T1000 (cell line): ENCODE measurements at regions not wholly inside any gene's neighbourhood (a gene's known extent, or its start where the extent isn't known, plus 50 kb on each side); places are given as distances from the start of the nearest gene placed in this dataset.
"Not testable (repeated sequence)": the region's sequence is repeated elsewhere in the genome, so short reads cannot be mapped to it uniquely, and the experiment has no call there.

Experiments
- DNase-seq: peaks from one replicate; lab custom pipeline; 2025; ENCODE audit warnings: mixed read lengths; lab: John Stamatoyannopoulos, UW

DNA sequence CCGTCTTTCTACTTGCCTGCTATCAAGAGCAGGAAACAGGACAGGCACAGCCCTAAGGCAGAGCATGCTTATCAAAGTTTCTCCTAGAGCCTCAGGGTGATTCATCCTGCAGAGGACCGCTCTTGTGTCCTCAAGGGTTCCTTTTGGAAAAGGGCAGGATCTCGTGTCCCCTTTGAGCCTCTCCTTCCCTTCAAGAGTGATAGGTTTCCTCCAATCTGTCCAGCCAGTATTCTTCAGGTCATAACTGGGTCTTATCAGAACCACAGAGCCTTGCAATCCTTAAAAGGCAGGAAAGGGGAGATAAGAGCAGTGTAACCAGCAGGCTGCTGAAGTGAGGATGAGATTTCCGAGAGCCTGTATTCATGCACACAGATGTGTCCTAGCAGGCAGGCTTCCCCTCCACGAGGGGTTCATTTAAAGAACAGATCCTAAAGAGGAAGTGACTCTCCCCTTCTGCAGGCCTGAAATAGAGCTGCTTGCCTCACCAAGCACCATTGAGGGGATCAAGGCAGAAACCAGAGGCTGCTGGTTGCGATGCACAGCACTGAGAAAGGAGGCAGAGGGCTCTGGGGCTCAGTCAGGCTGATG lies 90.5 kb upstream of the SVIL start:
- DNase-seq: no peak

DNA sequence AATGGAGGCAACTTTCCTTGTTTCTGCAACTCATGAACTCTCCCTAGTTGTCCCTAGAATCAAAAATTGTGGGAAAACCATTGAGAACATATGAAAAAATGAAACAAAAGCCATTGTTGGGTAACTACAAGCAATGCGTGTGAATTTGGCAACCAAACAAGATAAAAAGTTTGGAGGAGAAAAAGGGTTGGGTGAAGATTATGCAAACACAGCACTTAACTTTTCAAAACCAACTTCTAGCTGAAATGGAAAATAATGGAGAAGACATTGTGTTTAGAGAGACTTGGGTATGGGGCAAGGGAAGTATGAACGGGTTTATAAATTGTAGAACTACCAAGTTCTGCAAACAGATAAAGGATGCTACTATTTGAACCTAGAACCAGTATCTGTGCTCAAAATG lies 89.0 kb upstream of the SVIL start:
- DNase-seq: no peak

DNA sequence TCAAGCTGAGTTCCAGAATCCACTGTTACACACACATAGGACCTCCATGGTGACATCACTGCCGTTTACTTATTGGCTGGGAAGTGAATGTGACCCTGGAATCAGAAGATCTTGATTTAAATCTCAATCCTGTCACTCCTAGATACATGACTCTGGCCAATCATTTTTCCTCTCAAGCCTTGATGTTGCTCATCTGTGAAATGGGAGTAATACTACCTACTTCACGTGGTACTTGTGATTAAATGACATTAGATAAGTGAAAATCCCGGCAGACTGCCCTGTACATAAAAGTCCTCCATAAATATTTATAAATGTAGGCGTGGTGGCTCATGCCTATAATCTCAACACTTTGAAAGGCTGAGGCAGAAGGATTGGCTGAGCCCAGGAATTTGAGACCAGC lies 88.0 kb upstream of the SVIL start:
- DNase-seq: no peak

DNA sequence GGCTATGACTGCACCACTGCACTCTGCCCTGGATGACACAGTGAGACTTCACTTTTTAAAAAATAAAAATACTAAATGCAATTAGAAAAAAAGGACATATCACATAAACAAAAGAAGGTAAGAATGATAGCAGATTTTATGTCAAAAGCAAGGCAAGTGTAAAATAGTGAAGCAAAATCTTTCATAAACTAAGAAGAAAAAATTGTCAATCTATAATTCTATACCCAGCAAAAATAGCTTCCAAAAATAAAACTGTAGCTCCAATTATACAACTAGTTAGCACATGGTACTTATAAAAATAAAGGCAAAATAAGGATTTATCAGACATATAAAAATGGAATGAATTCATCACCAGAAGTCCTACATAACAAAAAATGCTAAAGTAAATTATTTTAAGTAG lies 85.4 kb upstream of the SVIL start:
- no peak for DNase-seq

DNA sequence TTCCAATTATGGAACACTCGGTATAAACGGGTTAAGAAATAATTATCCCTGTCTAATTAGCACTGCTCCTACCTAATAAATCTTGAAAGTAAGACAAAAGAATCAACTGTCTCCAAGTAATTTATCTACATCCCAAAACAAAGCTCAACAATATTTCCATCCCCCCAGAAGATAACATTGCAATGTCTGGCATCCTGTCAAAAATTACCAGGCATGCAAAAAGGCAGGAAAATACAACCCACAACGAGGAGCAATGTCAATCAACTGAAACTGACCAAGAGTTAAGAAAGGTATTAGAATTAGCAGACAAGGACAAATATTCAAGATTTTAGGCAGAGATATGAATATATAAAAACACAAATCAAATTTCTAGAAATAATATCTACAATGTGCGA lies 84.5 kb upstream of the SVIL start:
- no peak for DNase-seq

DNA sequence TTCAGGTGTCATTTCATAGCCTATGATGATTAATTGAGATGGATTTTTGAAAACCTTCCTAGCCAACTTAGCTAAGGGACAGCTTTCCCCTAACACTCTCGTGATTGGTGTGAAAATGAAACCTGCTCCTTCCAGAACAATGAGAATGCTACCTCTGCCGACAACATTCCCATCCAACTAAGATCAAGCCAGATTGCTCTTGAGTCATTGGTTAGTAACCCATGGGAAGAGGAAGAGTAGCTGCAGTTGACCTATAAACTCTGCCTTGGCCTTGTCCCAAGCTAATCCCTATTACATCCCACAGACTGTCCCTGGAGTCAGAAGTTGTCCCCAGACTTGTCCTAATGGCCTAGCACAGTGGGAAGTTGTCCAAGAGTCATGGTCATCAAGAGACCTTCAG lies 80.5 kb upstream of the SVIL start:
- DNase-seq: no peak

DNA sequence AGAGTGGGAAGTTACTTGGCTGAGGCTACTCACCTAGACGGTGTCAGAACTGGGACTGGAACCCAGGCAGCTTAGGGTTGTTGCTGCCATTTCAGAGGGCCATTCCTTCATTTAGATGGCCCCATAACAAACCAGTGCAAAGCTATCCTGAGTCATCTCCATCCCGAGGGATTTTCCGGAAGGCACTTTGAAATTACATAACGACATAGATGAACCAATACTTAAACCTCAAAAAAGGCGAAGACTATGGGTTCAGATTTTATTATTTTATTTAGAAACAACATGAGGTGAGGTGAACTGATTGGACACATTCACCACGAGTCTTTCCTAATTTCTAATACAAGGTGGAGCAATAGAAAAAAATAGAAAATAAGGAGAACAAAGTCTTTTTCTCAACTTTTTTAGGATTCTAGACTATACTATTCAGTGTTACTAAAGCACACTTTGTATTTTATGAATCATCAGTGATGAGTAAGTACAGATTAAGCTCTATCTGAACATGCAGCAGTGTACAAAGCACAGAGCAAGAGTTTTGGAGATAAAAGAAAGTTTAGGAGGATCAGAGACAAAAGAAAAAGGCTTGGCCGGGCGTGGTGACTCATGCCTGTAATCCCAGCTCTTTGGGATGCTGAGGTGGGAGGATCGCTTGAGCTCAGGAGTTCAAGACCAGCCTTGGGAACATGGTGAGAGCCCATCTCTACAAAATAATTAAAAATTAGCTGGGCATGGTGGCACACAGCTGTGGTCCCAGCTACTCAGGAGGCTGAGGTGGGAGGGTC lies 79.5 kb upstream of the SVIL start:
- DNase-seq: peak; percentile 50

DNA sequence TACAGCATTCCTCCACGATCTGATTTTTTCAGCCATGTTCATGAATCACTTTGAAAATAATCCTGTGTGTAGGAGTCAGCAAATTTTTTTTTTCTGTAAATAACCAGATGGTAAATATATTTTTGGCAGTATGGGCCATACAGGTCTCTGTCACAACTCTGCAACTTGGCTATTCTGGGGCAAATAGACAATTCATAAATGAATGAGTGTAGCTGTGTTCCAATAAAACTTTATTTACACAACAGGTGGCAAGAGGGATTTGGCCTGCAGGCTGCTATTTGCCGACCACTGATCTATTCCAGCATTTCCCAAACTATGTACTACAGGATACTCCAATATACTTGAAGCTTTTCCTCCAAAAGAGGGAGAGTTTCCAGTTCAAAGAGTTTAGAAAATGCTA lies 78.7 kb upstream of the SVIL start:
- DNase-seq: no peak

DNA sequence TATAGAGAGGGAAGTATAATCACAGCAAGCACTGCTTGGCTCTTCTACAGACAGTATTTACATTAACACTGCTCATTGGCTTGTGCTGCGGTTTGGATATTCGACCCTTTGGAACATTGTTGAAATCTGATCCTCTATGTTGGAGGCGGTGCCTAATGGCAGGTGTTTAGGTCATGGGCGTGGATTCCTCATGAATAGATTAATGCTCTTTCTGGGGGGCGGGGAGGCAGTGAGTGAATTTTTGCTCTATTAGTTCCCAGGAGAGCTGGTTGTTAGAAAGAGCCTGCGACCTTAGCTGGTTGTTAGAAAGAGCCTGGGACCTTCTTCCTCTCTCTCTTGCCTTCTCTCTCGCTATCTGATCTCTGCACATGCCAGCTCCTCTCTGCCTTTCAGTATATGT lies 77.3 kb upstream of the SVIL start:
- no peak for DNase-seq

DNA sequence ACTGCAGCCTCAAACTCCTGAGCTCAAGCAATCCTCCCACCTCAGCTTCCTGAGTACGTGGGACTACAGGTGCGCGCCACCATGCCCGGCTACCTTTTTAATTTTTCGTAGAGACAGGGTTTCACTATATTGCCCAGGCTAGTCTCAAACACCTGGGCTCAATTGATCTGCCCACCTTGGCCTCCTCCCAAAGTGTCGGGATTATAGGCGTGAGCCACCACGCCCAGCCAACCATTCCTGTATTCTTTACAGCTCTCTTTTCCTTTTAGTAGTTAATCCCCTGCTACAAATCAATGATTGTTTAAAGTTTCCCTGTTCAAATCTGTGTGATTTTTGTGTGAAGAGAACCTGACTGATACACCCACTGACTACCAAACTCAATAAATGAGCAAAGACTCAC lies 75.4 kb upstream of the SVIL start:
- no peak for DNase-seq

DNA sequence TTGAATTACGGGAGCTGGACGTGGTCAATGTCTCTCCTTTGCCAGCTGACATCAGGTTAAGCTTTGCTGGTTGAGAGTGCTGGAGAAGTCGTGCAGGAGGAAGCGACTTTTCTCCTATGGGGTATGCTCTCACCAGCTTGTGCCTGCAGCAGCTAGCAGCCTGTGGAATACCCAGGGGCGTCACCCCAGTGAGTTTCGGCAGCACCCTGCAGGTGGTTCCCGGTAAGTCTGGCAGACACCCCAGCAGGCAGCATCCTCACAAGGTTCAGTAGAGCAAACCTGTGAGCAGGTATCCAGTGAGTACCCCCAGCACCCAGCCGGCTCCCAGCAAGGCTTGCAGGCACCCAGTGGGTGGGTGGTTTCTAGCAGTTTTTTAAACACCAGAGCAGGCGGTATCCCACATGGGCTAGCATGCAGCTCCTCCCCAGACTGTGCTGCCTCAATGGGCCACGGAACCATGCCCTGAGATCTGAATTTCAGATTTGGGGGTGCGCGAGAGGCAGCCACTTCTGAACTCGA lies 74.8 kb upstream of the SVIL start:
- DNase-seq: no peak

DNA sequence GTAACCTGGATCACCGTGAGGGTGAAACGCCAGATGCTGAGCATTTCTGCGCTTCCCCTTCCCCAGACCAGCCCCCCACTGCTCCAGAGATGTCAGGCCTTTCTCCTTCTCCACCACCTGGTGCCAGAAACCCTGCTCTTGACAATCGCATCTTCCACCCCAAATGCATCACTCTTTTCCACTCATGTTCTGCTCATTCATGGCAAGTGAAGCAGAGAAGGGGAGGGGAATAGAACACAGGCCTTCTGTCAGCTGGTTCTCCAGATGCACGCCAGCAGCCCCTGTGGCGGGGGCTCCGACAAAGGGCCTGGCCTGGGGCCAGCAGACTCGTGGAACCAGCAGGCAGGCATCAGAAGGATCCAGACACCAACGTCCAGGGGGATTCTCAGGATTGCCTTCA lies 68.5 kb upstream of the SVIL start:
- no peak for DNase-seq

DNA sequence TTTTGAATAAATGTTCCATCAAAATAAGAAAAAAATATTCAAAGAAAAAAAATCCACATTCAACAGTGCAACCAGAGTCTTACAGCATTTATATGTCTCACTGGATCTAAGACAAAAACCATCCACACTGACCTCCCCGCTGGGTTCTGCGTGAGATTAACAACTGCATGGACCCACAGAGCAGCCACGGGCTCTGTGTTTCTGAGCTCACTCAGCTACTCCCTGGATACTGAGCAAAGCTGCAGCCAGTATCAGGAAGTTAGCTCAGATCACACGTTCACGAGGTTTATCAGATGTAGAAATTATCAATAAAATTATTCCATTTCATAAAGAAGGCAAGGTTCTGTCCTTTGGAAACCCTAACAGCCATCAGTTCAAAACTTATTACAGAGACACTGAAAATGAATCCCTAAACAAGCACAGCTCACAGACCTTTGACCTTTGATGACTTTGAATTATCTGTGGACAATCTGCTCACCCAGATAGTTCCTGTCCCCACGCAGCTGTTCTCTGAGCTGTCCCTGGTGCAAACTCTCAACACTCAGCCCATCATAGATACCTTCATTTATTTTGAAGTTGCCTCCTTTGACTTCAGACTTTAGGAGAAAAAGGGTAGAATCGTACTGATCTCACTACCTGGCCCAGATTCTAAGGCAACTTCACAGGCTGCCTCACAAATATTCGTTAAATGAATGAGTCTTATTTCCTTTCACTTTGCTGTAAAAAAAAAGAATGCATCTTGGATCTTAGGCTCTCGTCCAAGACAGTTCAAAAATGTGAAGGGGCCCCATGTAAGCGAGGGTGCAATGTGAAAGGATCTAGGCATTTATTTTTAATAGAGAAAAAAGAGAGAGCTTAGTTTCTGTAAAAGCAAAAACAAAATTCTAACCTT lies 67.7 kb upstream of the SVIL start:
- DNase-seq: no peak

DNA sequence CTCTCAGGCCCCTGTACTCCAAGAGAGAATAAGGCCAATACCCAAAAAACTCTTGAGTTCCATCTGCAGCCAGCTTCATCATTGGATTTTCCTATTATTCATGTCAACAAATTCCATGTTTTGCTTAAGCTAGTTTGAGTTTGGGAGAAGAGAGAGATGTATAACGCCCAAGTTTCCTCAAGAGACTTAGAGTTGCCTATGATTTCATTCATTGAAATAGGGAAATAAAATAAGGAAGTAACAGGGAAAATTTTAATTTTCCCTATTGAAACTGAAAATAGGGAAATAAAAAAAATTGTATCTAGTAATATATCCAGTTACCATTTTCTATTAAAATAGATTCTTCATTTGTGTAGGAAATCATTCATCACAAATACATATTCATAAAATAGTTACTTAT lies 66.5 kb upstream of the SVIL start:
- no peak for DNase-seq

DNA sequence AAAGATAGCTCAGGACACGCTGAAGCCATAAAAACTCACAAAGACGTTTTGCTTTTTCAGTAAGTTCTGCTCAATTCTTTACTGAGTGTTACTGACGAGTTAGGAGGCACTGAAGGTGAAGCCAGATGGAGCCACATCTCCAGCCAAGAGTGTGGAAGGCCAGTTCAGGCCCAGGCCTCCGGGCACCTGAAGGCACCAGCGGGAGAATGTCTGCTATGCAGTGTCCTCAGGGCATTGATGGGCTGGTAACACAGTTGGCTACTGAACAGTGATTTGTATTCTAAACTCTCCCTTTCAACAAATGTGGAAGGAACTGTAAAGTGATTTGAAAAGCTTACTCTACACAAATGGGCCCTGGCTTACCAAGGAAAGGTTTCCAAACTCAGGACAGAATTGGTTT lies 64.8 kb upstream of the SVIL start:
- DNase-seq: no peak

DNA sequence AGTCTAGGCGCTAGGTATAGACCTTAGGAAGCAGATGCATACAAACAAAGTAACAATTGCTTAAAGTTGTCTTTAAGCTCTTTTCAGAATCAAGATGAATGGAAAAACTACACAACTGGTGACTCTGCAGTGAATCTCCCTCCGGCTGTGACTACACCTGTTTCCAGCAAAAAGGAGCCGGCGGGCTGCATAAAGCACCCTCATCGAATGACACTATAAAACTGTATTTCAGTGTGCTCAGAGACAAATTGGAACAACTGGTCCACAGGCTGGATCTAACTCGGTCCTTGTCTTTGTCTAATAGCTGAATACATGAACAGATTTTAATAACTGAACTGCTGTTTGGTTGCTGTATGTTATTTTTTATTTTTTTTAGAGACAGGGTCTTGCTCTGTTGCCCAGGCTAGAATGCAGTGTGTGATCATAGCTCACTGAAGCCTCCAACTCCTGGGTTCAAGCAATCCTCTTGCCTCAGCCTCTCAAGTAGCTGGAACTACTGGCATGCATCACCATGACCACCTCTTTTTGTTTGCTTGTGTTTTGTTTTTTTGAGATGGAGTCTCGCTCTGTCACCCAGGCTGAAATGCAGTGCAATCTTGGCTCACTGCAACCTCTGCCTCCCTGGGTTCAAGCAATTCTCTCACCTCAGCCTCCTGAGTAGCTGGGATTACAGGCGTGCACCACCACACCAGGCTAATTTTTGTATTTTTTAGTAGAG lies 64.2 kb upstream of the SVIL start:
- no peak for DNase-seq

DNA sequence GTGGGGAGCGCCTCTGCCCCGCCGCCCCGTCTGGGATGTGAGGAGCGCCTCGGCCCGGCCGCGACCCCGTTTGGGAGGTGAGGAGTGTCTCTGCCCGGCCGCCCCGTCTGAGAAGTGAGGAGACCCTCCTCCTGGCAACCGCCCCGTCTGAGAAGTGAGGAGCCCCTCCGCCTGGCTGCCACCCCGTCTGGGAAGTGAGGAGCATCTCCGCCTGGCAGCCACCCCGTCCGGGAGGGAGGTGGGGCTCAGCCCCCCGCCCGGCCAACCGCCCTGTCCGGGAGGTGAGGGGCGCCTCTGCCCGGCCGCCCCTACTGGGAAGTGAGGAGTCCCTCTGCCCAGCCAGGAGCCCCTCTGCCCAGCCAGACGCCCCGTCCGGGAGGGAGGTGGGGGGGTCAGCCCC lies 61.8 kb upstream of the SVIL start:
- DNase-seq: not testable (repeated sequence)

DNA sequence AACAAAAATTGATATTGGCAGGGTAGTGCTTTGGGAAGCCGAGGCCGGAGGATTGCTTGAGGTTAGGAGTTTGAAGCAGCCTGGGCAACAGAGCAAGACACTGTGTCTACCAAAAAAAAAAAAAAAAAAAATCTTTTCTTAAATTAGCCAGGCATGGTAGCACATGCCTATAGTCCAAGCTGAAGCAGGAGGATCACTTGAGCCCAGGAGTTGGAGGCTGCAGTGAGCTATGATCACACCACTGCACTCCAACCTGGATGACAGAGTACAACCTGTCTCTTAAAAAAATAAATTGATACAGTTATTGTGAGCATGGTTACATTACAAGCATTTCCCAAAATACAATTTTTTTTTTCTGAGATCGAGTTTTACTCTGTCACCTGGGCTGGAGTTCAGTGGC lies 59.4 kb upstream of the SVIL start:
- DNase-seq: no peak

DNA sequence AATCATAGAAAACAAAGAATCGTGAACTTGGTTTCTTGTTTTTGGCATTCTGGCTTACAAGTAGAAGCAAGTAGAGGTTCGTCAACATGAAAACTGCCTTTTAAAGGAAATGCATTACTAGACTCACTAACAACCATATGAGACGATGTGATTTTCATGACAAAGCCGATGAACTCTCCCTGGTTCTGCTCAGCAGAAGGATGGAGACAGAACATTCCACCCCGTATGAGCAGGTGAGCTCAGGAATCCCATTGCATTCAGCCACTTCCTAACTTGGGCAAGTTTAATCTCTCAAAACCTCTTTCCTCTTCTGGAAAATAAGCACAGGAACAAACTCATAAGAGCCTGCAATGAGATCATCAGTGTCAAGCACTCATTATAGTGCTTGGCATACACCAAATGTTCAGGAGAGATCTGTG lies 57.4 kb upstream of the SVIL start:
- DNase-seq: no peak

DNA sequence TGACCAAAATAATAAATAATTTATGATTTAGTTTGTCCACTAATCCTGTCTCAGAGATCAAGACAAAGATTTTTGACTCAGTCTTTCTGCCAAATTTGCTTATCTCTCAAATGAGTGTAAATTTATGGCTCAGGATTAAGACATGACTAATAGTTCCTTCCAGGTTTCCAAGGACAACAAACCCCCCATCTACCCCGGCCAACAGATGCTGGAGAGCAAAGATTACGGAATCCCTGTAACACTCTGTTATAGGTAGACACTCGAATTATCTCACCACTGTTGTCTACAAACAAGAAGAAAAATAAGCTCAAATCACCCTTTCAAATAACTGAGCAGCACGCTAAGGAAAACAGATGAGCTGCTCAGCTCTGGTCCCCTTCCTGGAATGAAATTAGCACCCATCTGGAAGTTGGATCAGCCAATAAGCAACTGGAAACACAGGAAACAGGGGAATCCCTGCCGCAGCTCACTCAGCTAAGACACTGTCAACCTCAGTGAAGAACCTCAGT lies 56.8 kb upstream of the SVIL start:
- peak; percentile 34 for DNase-seq

DNA sequence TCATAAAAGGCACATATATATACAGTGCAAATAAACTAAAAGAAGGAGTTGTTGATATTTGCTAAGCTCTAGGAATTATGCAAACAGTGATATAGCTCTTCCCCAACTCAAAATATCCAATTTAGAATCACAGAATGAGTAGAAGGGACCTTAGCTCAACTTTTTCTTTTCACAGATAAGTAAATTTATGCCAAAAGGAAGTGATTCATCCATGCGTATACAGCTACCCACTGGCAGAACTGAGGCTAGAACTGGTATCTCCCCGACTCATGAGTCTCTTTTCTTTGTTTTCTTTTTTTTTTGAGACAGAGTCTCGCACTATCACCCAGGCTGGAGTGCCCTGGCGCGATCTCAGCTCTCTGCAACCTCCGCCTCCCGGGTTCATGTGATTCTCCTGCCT lies 54.2 kb upstream of the SVIL start:
- DNase-seq: no peak

DNA sequence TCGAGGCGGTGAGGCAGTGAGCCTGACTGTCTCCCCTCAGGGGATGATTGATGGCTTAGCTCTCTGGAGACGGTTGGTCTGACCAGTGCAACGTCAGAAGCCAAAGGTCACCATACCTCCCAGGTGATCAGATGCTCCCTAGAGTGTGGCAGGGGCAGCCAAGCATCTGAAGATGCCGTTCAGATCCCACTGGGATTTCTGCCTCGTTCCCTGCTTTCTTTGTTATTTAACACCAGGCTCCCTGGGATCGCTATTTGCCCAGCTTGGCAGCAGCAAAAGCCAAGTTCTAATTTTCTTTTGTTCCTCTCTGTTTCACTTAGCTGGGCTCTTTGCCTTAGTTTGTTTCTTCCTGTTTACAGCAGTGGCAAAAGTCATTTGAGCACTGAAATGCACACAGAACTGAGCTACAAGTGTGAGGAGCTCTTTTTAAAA lies 53.5 kb upstream of the SVIL start:
- peak; percentile 4 for DNase-seq
